HG03342 (cell line): ENCODE measurements at regions not wholly inside any gene's neighbourhood (a gene's known extent, or its start where the extent isn't known, plus 50 kb on each side); places are given as distances from the start of the nearest gene placed in this dataset.
"Not testable (repeated sequence)": the region's sequence is repeated elsewhere in the genome, so short reads cannot be mapped to it uniquely, and the experiment has no call there.

Source experiments
- ATAC-seq: cut with Tn5 transposase; IDR thresholded peaks from one replicate; pipeline ENCODE4 v1.9.1; 2021; ENCODE audit warnings: mild to moderate bottlenecking, moderate library complexity; ENCODE audit not compliant: unreplicated experiment

DNA sequence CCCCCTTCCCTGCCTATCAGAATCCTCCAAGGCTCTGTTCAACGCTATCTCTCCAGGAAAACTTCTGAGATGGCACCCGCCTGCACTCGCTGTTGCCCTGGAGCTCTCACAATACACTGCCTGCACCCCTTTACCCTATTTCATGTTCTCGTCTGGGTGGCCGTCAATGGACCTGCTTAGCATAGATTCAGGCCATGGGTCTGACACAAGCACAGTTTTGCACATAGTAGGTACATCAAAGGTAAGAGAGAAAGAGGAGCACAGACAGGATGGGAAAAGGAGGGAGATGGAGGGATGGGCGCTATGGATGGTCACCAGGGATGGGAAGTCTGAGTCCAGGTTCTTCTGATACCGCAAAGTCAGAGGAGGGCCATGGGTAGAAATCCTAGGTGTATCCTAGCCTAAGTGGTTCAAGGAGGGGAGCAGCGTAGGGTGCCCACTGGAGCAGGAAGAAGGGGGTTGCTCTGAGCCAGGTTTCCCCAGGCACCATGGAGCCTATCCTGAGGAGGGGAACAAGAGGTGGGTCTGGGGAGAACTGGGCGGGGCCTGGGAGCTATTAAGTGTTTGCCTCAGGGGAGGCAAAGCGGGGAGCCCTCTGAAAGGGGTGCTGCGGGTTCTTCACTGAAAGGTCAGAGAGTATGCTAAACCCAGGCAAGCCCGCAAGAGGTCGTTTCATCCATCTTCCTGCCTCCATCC, 89.3 kb downstream of the MRPL14 start:
- ATAC-seq = no peak

DNA sequence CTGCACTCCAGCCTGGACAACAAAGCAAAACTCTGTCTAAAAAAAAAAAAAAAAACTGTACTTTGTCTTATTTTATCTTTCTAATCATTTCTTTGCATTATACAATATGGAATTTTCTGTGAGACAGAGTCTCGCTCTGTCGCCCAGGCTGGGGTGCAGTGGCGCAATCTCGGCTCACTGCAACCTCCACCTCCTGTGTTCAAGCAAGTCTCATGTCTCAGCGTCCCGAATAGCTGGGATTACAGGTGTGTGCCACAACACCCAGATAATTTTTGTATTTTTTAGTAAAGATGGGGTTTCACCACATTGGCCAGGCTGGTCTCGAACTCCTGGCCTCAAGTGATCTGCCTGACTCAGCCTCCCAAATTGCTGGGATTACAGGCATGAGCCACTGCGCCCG, 90.0 kb downstream of the MRPL14 start:
- ATAC-seq = not testable (repeated sequence)

DNA sequence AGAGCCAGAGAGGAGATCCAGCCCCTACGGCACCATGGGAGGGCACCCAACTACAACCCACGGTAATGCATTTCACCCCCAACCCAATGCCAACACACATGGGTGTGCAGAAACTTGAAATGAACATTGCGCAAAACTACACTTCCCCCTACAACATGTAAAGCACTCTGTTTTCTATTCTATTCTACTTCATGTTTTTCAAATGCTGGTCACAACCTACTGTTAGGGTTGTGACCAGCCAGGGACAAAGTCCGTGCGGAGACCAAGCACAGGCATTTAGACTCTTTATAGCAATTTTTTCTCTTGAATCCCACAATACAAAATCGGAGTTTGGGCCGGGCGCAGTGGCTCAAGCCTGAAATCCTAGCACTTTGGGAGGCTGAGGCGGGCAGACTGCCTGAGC, 90.6 kb downstream of the MRPL14 start:
- no peak for ATAC-seq

DNA sequence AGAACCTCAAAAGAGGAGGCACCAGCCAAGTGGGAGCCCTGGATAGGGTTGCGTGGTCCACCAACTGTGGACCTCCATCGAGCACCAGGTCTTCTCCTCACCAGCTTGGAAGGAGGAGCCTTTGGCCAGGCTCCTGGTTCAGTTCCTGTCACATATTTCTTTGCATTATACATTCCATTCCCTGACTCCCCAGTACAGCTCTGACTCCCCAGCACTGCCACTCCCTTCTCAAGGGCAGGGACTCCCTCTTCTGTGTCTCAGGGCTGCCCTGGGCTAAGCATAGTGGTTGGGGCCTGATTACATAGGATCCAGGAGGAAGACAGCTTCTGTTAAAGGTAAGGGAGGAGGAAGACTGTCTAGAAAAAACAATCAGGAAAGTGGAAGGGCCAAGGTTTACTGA, 91.1 kb downstream of the MRPL14 start:
- no peak for ATAC-seq

DNA sequence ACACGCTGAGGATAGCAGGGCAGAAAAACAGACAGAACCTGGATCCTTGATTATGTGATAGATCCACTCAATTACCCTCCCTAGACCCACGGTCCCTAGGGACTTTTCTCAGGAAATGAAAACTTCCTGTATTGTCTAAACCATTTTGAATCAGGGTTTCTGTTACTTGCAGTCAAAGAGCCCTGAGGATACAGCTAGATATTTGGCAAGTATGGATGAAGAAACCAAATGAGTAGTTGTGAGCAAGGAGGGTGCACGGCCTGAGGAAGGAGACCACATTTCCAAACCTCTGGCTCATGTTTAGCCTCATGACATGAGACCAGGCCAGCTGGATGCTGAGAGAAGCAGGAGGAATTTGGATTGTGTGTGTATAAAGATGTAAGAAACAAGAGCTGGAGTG, 91.6 kb downstream of the MRPL14 start:
- ATAC-seq = no peak

DNA sequence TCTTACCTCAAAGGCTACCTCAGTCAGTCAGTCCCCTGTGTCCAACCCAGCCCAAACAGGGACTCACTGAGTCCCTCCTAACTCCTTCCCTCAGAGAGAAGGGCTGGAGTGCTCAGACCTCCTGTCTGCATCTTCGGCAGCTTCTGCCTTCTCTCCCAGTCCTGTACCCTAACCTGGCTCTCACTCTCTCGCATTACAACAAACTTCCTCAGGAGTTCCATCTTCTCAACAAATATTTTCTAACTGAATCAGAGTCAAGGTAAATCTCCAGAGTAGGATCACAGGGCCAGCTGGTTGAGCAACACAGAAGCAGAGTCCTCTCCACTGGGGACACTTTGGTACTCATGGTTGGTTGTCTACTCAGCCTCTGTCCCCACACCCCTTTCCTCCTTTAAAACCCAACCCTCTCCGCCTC, 92.3 kb downstream of the MRPL14 start:
- ATAC-seq = no peak

DNA sequence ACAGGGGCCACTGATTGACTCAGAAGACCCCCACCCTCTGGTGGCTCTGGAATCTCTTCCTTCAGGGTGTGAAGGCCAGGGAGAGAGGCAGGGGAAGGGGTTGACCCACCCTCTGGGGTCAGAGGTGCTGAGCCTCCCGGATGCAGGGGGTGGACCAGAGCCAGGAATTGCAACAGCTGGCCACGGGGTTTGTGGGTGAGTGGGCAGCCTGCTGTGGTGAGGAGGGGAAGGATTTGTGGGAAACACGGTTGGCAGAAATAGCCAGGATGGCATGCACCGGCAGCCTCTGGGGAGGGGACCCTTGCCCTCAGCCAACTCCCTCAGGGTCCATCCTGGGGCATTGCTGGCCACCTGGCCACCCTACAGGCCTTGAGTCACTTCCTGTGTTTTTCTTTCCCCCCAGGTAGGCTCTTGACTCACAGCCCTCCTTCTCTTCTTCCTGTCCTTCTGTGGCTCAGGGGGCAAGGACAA, 92.8 kb downstream of the MRPL14 start:
- no peak for ATAC-seq

DNA sequence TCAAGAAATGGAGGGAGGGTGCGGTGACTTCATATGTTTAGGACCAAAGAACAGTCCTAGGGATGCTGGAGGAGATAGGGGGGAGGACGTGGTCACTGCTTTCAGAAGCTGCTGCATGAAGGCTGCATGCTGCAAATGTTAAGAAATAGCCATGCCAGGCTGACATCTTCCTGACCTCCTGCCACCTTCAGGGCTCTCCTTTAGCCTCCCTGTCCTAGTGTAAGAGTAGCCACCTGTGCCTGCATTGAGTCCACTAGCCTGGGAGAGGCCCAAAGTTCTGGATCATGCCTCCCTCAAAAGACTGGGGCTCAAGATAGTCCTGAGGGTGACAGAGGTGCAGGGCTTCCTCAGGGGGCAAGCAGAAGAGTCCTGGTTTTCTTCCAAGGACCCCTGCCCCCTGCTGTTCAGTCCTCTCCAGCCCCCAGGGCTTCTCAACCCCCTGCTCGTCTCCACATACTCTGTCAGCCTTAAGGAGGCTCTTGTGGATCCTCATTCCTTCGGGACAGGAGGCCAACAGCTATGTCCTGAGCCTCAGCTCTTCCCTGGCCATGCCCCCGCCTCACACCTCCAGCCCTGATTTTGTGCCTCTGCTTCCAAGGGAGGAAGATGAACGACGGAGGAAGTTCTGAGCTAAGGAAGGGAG, 96.3 kb downstream of the MRPL14 start:
- ATAC-seq = no peak

DNA sequence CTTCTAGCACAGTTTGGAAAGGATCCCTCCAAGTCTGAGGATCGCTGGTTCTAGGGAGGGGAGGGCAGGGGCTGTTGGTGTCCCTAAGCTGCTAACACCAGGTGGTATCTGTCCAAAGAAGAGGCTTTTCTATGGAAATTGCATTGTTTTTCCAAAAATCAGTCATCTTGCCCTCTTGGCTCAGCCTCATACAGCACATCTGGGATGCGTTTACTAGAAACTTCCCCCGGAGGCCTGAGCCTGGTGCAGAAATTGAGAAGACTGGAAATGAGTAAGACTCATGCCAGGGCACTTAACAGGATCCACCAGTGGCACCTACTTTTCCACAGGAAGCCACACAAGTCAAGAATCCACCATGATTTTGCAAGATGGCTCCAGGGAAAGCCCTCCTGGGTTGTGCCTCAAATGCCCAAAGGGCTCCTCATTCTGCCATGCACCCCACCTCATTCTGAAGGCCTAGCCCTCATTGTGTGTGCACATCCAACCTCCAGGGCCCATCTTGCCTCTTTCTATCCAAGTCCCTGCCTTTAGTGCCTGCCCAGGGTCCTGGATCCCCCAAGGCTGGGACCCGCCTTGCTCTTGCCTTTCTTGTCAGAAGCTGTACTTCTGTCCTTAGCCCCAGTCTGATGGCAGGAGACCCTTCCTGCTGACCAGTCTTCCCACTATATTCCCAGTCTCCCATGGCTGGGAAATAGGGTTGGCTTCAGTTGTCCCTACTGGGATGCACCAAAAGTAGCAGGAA, 97.6 kb downstream of the MRPL14 start:
- no peak for ATAC-seq

DNA sequence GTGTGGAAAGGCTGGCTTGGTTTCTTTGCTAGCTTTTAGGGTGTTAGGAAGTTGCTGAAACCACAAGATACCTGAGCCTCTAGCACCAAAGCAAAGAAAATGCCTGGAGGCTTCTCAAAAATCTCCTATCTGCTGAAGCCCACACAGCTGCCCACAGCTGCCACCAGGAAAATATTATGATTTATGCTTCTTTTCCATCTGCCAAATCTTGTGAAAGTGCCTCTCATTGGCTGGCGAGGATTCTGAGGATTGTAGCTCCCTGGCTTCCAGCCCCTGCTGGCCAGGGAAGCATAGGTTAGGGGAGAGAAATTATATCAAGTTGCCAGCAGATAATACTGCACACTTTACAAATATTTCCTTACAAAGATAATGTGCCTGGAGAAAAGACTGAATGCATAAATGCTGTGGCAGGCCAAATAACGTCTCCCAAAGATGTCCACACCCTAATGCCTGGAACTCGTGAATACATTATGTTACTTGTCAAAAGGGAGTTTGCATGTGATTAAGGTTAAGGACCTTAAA, 98.4 kb downstream of the MRPL14 start:
- ATAC-seq = no peak

DNA sequence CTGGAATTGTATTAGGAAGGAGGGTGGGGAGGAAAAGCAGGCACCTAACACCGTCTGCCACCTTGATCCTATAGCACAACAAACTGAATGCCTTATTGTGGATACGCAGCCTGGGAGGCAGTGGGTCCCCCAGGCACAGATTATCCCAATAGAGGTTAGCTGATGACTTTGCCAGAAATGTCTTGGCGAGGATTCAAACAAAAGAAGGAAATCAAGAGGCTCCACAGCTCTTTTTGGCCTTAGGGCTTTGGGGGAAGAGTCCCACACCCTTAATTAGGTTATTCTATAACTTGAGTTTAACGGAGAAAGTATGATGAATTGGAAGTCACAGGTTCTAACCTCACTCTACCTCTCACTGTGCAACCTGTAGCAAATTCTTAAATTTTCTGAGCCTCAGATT, 102.0 kb downstream of the MRPL14 start:
- no peak for ATAC-seq

DNA sequence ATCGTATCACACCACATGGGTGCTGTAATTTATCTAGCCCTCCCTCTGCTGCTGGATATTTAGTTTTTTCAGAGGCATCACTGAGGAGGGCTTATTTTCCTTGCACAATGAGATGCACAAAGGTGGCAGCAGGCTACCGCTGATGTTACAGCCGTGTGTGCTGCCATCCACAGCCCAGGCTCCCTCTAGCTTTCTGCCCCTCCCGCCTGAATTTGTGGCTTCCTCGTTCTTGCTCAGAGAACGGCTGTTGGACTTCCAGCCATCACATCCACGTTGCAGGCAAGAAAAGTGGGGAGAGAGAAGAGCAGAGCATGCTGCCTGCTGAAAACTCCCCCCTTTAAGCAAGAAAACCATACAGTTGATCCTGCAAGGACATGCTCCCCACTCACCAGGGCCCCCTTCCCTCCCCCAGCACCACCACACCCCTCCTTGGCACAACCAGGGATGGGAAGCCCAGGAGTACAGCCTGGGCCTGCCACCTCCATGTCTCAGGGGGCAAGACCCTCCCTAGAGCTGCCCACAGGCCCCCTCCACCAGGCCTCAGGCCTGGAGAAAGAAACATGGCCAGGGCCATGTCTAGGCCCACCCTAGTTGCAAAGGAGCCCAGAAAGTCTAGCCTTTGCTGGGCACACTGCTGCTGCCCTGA, 102.6 kb downstream of the MRPL14 start:
- no peak for ATAC-seq

DNA sequence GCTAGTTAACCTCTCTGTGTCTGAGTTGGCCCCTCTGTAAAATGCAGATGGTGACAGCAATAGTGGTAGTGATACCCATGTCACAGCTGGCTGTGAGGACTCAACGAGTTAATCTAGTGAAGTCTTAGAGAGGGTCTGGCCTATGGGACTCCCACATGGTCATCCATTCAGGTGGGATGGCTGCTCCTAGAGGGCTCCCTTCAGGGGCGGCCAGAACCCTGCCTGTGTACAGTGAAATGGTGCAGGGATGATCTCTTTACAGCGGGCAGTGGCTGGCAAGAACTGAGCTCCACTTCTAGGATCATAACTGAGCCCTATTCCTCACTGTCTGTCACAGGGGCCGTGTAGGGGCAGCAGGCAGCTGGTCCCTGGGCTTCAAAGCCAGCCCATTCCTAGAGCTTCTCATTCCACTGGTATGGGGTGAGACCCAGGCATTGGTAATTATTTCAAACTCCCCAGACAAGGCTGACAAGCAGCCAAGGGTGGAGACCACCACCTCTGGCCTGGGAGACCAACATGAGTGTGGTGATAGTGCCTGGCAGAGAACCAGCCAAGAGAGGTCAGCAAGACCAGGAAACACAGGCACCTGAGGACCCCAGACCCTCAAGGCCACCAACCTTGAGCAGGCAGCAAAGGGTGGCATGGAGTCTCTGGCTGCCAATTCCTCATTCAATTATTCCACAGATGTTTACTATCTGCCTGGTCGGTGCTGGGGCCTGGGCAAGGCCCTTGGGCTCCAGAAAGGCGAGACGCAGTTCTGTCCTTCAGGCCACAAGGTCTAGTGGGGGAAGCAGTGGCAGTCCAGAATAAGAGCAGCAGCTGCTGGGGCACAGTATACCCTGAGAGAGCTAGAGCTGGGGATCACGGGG, 103.4 kb downstream of the MRPL14 start:
- no peak for ATAC-seq

DNA sequence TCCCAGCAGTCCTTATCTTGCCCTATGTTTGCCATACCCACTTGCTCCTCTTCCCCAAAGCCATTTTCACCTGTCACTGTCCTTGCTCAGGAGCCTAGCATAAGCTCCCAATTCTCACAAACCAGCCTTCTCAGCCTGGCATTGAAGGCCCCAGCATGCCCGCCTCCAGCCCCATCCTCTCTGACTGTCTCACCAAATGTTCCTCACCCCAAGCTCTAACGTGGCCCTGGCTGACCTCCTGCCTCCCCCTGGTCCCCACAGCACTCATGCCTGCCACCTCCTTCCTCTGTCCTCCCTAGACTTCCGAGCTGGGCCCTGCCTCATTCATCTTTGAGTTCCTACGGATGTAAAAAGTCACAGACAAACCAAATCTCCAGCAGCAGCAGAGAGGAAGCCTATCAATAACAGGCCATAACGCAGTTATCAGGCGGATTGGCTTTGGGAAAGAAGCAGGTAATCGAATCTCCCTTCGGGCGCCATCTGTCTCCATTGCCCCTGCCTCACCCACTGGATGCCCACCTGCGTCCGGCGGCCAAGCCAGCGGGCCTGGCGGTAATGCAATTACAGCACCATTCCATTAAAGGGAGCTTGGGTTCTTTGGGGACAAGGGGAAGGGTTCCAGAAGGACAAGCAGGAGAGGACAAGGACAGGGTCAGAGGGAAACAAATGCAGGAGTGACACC, 104.4 kb downstream of the MRPL14 start:
- no peak for ATAC-seq

DNA sequence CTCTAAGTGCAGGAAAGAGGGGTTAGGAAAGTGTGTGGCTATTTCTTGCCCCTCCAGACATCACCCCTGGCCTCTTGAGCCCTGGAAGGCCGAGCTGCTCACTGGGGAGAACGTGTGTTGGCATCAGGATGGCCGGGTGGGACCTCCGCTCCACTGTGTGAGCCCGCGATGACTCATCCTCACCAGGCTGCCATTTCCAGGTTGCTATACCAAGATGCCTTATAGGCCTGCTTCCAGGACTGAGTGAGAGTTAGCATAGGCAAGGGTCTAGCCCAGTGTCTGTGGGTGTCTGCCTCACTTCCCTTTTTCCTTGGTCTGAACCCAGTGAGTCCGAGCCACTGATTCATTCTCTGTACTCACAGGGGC, 105.0 kb downstream of the MRPL14 start:
- ATAC-seq = no peak

DNA sequence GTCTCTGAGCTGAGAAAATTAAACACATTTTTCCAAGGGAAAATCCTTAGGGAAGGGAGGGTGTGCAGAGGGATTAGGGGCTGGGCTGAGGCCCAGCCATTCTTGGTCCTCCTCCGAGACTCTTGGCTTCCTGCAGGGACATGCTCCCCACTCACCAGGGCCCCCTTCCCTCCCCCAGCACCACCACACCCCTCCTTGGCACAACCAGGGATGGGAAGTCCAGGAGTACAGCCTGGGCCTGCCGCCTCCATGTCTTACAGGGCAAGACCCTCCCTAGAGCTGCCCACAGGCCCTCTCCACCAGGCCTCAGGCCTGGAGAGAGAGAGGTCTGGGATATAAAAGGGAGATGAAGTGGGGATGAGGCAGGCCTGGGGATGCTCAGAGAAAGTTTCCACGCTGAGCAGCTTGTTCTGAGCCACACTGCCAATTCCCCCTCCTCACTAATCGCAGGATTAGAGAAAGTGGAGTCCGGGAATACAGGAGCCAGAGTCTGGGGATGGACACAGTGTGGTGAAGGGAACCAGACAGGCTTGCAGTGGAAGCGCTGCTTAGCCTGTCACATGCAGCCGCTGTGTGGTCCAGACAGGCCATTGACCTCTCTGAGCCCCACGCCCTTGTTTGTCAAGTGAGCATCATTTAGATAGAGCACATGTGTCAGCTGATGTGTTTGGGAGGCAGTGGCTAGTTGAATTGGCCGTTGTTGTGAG, 105.5 kb downstream of the MRPL14 start:
- ATAC-seq = no peak

DNA sequence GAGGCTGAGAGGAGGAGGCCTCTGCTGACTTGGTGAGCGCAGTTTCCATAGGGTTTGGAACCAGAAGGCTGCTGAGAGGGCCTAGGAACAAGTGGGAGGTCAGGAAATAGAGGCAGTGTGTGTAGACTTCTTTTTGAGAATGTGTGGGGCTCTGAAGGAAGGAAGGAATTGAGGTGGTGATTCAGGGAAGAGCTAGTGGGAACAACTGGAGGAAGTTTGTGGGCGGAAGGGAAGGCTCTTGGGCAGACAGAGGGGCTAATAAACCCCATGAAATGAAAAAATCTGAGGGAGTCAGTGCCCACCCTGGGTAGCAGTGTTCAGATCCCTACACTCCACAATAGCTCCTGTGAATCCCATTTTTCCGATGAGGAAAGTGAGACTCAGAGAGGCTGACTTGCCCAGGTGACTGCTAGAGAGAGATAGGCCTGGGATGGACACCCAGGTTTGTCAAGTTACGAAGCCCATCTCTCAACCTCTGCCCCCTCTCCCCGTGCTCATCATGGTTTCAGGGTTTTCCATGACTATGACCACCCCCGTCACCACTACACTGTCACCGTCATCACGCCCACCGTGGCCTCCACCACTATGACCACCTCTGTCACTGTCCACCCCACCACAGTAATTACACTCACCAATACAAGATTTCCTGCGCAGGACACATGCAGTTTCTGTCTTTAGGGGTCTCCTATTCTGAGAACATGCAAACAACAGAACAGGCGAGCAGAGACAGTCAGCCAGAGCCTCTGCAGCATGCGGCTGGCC, 106.4 kb downstream of the MRPL14 start:
- no peak for ATAC-seq

DNA sequence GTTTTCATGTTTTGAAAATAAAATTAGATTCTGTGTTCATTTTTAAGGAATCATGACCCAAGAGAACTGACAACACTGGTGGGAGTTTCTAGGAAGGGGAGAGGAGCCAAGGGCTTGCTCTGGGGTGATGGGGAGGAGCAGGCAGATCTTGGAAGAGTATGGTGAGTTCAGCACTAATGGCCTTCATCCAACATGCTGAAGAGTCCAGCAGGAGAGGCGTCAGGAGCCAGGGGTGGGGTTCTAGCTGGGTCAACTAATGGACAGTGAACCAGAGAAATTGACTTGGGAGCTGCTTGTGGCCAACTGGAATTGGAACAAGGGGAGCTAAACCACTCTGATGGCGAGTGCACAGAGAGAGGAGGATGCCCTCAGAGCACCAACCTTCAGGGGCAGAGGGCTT, 107.1 kb downstream of the MRPL14 start:
- ATAC-seq = no peak
